HG03045 (cell line): ENCODE measurements at regions not wholly inside any gene's neighbourhood (a gene's known extent, or its start where the extent isn't known, plus 50 kb on each side); places are given as distances from the start of the nearest gene placed in this dataset.

Source experiments
- ATAC-seq: cut with Tn5 transposase; IDR thresholded peaks from one replicate; pipeline ENCODE4 v1.9.1; 2021; ENCODE audit warnings: mild to moderate bottlenecking, moderate library complexity; ENCODE audit not compliant: unreplicated experiment

DNA sequence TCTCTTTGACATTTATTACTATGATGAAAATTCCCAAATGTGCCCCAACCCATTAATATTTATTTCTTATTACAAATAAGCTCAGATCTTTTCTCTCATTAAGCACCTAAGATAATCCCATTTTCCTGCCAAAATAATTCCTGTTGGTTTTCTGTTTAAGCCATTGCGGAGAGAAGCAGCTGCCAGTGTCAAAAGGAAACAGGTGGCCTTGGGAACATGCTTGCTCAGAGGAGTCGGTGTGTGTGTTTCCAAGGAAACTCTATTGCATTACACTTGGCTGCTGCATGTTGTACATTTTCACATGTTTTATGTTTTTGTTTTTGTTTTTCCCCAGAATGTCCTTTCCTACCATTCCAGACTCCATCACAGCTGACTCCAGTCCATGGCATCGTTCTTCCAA lies 56.4 kb downstream of the CD24 start:
- no peak for ATAC-seq

- no peak for ATAC-seq
Measured at GRCh38 chr6:106916891-106917290, 57.6 kb downstream of the CD24 start.

DNA sequence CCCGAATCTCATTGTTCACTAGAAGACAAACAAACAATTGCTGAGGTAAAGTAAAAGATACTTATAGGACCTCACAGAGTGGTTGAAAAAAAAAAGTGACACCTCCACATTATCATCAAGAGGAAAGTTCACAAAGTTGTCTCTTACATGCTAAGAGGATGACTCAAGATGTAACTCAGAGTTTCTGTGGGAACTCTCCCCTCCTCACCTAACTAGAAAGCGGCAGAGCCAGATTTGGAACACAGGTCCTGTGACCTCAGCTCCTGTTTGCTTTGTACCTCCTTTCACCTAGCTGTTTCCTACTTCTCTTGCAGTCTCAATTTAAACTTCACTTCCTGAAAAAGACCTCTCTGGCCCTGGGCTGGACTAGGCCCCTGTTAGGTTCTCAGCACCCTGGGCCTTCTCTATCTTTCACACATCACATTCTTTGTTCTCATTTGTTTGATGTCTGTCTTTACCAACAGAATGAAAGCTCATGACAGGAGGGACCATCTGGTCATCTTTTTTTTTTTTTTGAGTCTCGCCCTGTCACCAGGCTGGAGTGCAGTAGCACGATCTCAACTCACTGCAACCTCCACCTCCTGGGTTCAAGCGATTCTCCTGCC lies 60.8 kb downstream of the CD24 start:
- ATAC-seq, result no peak

DNA sequence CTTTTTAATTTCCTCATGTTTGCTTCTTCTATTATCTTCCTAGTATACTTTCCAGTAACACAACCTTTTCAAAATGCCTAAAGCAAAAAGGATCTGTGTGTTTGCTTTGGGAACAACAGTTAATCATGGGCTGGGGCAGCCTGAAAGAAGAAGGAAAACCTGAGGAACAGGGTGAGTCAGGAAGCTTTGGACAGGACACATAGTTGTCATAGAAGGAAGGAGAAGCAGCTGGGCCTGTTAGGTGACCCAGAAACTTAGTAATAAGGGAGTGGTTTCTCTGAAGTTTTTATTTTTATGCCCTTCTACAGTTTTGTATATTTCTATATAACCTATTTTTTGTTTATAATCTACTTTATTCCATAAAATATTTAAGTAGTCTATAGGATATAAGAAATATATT lies 61.4 kb downstream of the CD24 start:
- no peak for ATAC-seq

GRCh38 chr6:106912091-106912490 lies 62.4 kb downstream of the CD24 start:
- no peak for ATAC-seq

DNA sequence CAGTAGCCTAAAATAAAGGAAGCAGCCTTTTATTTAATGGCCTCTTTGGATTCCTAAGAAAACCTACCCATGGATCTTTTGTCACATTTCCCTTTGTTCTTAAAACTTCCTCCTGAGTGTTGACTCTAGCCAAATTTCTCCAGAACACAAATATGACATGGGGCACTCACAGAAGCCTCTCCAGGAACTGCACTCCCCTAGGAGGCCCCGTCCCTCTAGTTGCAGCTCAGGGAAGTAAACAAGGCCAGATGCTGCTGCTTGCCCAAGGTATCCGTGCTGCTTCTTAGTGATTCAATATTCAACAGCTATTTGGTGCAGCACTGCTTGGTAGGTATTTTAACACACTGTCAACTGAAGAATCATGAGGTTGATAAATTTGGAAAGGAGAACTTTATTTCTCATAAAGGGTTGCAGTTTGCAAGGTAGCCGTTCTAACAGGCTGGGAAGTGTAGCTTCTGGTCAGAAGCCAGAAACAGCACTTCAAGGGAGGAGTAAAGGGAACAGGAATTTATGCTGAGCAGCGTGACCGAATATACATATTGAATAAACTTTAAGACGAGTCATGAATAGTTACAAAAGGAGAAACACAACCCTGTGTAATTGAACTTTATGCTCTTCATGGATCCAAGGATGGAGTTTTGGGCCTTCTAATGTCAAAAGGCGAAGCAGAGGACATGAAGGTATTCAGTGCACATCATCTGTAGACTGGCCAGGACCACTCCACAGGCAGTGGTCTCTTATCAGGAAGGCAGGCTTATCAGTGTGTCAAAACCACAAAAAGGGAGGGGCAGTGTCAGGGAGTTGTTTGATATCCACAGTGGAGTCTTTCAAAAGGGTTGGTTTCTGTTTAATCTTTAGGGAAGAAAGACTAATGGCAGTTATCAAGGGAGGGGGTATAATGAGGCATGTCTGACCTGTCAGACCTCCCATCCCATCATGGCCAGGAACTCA lies 63.3 kb downstream of the CD24 start:
- no peak for ATAC-seq

DNA sequence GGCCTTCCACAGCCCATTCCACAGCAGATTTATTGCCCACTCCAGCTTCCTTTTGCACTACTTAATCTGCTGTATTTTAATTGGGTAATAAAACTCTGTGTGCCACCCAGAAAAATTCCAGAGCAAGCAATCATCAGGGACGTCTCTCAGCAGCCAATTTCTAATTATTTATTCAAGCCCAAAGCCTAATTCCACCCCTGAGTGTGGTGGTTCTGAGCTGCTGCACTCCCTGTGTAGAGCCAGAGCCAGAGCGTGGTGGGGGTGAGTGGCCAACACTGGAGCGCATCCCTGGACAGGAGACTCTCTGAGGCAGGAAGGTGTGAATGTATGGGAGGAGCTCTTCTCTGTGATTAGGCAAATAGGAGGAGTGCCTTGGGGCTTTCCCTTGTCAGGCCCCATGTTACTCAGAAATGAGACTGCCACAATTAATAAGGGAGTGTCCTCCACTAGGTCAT lies 66.1 kb downstream of the CD24 start:
- ATAC-seq, result no peak

DNA sequence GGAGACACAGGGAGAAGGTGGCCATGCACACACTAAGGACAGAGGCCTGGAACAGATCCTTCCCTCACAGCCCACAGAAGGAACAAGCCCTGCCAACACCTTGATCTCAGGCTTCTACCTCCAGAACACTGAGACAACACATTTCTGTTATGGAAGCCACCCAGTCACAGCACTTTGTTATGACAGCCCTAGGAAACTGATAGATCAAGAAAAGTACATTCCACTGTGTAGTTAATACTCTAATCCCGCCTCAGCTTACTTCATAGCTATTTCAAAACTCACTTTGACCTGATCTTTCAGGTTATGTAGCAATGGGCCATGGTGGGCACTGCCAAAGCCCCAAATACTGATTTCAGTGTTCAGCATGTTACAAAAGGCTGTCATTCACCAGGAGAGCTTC lies 66.8 kb downstream of the CD24 start:
- ATAC-seq, result no peak

- no peak for ATAC-seq
Measured at GRCh38 chr6:106906232-106906631, 68.3 kb downstream of the CD24 start.

- no peak for ATAC-seq
Measured at GRCh38 chr6:106903299-106903698, 71.2 kb downstream of the CD24 start.

GRCh38 chr6:106901062-106901461 lies 73.5 kb downstream of the CD24 start:
- no peak for ATAC-seq

GRCh38 chr6:106899697-106900096 lies 74.8 kb downstream of the CD24 start:
- no peak for ATAC-seq

GRCh38 chr6:106897580-106897979 lies 76.9 kb downstream of the CD24 start:
- no peak for ATAC-seq

DNA sequence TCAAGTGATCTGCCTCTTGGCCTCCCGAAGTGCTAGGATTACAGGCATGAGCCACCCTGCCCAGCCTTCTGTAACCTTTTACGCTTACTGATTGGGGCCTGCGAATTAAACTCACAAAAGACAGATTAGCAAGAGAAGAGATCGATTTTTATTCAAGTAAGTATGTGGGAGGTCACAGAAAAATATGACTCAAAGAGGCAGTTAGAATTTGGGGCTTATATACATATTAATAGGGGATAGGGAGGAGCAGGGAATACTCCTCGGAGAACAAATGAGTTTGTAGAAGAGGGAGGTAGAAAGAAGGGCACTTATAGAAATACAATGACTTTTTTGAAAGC lies 78.9 kb downstream of the CD24 start:
- ATAC-seq, result no peak

GRCh38 chr6:106894978-106895702 lies 79.4 kb downstream of the CD24 start:
- no peak for ATAC-seq

- ATAC-seq, result no peak
Measured at GRCh38 chr6:106892186-106892585, 82.3 kb downstream of the CD24 start.

GRCh38 chr6:106890447-106890846 lies 84.1 kb downstream of the CD24 start:
- ATAC-seq, result no peak

DNA sequence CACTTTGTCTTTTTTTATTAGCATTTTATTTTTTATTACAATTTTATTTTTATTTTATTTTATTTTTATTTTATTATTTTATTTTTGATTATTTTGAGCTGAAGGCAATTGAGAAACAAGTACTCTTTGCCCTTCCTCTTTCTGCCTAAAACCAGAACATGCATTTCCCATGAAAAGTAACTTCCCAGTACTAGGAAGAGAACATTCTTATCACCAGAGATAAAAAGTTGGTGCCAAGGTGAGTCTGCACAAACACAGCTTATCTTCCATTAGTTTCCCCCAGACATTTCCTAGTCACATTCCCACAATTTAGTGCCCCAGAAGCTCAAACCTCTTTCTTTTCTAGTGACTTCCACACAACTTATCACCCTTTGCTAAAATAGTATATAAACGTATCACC lies 84.8 kb downstream of the CD24 start:
- no peak for ATAC-seq

GRCh38 chr6:106886922-106887797 lies 87.4 kb downstream of the CD24 start:
- no peak for ATAC-seq

GRCh38 chr6:106886081-106886843 lies 88.3 kb downstream of the CD24 start:
- no peak for ATAC-seq
